GM23248 (cell line): ENCODE measurements at regions not wholly inside any gene's neighbourhood (a gene's known extent, or its start where the extent isn't known, plus 50 kb on each side); places are given as distances from the start of the nearest gene placed in this dataset.
"Not testable (repeated sequence)": the region's sequence is repeated elsewhere in the genome, so short reads cannot be mapped to it uniquely, and the experiment has no call there.

Experiments used
- DNase-seq: peaks from one replicate; pipeline ENCODE4 v3.0.0-alpha.2; 2015
- H2AFZ ChIP-seq: fragments of 200-600 bp; sonication (generic); 2 replicates; pipeline ENCODE4 v1.6.1; 2016; ENCODE audit warnings: antibody characterized with exemption
- H3F3A ChIP-seq: fragments of 200-600 bp; sonication (generic); 2 replicates; pipeline ENCODE4 v1.6.1; 2016; ENCODE audit warnings: mild to moderate bottlenecking, antibody characterized with exemption, mixed run types; ENCODE audit not compliant: insufficient read depth
- H3K27ac ChIP-seq: fragments of 200-600 bp; sonication (generic); 2 replicates; pipeline ENCODE4 v1.5.1; 2016; ENCODE audit warnings: mild to moderate bottlenecking
- H3K27me3 ChIP-seq: fragments of 200-600 bp; sonication (generic); replicated peaks from 2 replicates; pipeline ENCODE4 v1.6.1; 2016; ENCODE audit warnings: mild to moderate bottlenecking; ENCODE audit not compliant: insufficient read depth
- H3K36me3 ChIP-seq: fragments of 200-600 bp; sonication (generic); 2 replicates; pipeline ENCODE4 v1.6.1; 2016; ENCODE audit warnings: low read depth, mild to moderate bottlenecking
- H3K4me1 ChIP-seq: fragments of 200-600 bp; sonication (generic); 2 replicates; pipeline ENCODE4 v1.6.1; 2016; ENCODE audit warnings: mild to moderate bottlenecking; ENCODE audit not compliant: insufficient read depth
- H3K4me2 ChIP-seq: fragments of 200-600 bp; sonication (generic); one replicate; pipeline ENCODE4 v1.6.1; 2016; ENCODE audit warnings: mild to moderate bottlenecking; ENCODE audit not compliant: unreplicated experiment
- H3K4me3 ChIP-seq: fragments of 200-600 bp; sonication (generic); 2 replicates; pipeline ENCODE4 v1.5.1; 2016; ENCODE audit warnings: mild to moderate bottlenecking
- H3K79me2 ChIP-seq: fragments of 200-600 bp; sonication (generic); 2 replicates; pipeline ENCODE4 v1.6.1; 2016; ENCODE audit warnings: mild to moderate bottlenecking; ENCODE audit not compliant: insufficient read depth
- H3K9ac ChIP-seq: fragments of 200-600 bp; sonication (generic); 2 replicates; pipeline ENCODE4 v1.6.1; 2016; ENCODE audit warnings: mild to moderate bottlenecking
- H3K9me2 ChIP-seq: fragments of 200-600 bp; sonication (generic); 2 replicates; pipeline ENCODE4 v1.6.1; 2016; ENCODE audit warnings: mixed run types, mild to moderate bottlenecking, moderate library complexity; ENCODE audit not compliant: insufficient read depth
- H3K9me3 ChIP-seq: fragments of 200-600 bp; sonication (generic); one replicate; pipeline ENCODE4 v1.6.1; 2017; ENCODE audit warnings: low read depth
- H4K20me1 ChIP-seq: fragments of 200-600 bp; sonication (generic); 2 replicates; pipeline ENCODE4 v1.6.0; 2016; ENCODE audit not compliant: insufficient read depth
- EZH2 ChIP-seq: fragments of 200-600 bp; sonication (generic); IDR thresholded peaks from 2 replicates; pipeline ENCODE4 v1.6.1; 2018; ENCODE audit warnings: antibody characterized with exemption, mild to moderate bottlenecking; ENCODE audit not compliant: insufficient read depth, poor library complexity, severe bottlenecking
- EZH2phosphoT487 ChIP-seq: fragments of 200-600 bp; sonication (generic); IDR thresholded peaks from 2 replicates; pipeline ENCODE4 v1.6.1; 2018; ENCODE audit warnings: antibody characterized with exemption, moderate library complexity, mild to moderate bottlenecking, low read depth; ENCODE audit not compliant: insufficient read depth
- WGBS, 2 experiments: methylation state at CpG; one replicate each; pipeline ENCODE4 v1.1.6; 2015 to 2017; ENCODE audit warnings: low lambda C conversion rate in 2 of 2, low coverage in 1 of 2; ENCODE audit errors: missing lambda C conversion rate in 2 of 2; 5-methylcytosine and 5-hydroxymethylcytosine counted together
- in situ Hi-C: fragments of 300-500 bp; cut with MboI; formaldehyde crosslinking; loops from 2 replicates; pipeline ENCODE4 v1.15.0; 2020

DNA sequence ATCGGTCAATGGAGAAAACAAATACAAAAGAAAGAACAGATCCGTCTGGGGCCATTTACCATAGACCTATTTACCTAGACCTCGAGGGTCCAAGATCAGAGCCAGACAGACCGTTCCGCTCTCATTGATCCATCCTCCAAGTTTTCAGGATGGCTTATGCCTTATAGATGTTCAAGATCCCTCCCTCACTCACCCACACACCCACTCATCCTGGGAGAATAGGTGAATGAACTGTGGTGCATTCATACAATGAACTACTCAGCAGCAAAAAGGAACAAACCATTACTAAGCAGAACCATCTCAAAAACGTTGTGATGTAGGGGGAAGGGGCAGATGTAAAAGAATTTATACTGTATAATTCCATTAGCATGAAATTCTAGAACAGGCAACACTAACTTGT, 125.1 kb upstream of the RREB1 start:
- in situ Hi-C loops, result no loop called here
- no peak overlapping the region for H3K9ac ChIP-seq
- TF ChIP-seq EZH2phosphoT487 (no peak), EZH2 (no peak)
- H3K4me3 ChIP-seq, result no peak overlapping the region
- H2AFZ ChIP-seq, result no peak overlapping the region
- H3K27ac ChIP-seq, result no peak overlapping the region
- no peaks in the 10 kb centered on the region for H3K79me2 ChIP-seq
- no peaks in the 10 kb centered on the region for H3F3A ChIP-seq
- no peaks in the 10 kb centered on the region for H3K9me2 ChIP-seq
- 64 to 67% methylated on average over 6 of the region's 6 CpGs for WGBS, 2 experiments
- no peak overlapping the region for H3K4me2 ChIP-seq
- H3K27me3 ChIP-seq, result no peaks in the 10 kb centered on the region
- H3K36me3 ChIP-seq, result no peaks in the 10 kb centered on the region
- no peak for DNase-seq
- H3K9me3 ChIP-seq, result no peaks in the 10 kb centered on the region
- no peaks in the 10 kb centered on the region for H3K4me1 ChIP-seq
- H4K20me1 ChIP-seq, result no peaks in the 10 kb centered on the region

DNA sequence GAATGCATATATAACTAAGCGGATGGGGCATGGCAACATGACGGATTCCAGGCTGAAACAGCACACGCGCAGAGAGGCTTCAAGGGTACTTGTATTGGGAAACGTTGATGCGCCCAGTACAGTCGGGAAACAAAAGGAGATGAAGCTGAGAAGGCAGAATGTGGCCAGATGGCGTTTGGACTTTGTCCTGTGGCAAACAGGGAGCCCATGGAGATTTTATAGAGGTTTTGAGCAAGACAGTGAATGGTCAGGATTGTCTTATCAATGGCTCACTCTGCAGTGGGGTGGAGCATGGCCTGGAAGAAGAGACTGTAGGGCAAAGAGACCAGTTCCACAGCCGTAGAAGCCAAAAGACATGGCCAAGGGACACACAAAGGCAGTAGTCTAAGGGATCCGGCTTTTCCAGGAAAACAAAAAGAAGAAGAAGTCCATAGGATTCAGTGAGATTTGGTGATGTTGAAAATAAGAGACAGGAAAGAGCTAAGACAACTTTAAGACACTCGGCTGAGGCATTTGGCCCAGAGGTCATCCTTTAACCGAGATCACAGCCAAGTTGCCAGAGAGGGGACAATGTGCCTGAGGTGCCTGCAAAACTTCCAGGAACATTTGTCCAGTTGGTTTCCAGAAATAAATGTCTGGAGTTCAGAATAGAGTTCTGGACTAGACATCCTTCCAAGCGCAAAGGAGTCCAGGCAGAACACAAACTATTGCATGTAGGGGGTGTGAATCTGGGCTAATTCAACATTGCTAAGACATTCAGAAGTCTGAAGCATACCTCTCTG, 123.0 kb upstream of the RREB1 start:
- H3K4me1 ChIP-seq, result no peaks in the 10 kb centered on the region

DNA sequence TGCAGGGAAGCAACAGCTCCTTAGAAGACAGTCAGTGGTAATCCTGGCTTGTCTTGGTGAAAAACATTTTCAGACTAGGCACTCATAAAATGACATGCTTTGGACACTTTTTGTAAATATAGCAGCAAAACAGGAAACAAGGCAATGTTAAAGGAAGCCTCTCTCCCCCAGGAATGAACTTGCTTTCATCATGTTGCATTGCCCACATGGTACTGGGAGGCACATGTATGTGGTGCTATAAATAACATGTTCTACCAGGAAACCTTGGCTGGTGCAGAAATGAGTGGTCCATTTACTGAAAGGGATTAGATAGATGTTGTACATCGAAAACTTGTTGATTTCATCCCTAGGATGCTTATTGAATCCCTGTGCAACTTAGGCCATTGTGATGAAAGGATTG, 121.4 kb upstream of the RREB1 start:
- H3K27ac ChIP-seq, result no peak overlapping the region
- in situ Hi-C loops, result no loop called here
- H3K9me3 ChIP-seq, result no peaks in the 10 kb centered on the region
- H3K9me2 ChIP-seq, result no peaks in the 10 kb centered on the region
- H3K4me3 ChIP-seq, result no peak overlapping the region
- no peaks in the 10 kb centered on the region for H3K79me2 ChIP-seq
- H2AFZ ChIP-seq, result no peak overlapping the region
- TF ChIP-seq EZH2 (no peak), EZH2phosphoT487 (no peak)
- WGBS, 2 experiments, result 46 to 54% methylated on average over 1 of the region's 1 CpG
- no peaks in the 10 kb centered on the region for H3K4me1 ChIP-seq
- no peaks in the 10 kb centered on the region for H3F3A ChIP-seq
- H4K20me1 ChIP-seq, result no peaks in the 10 kb centered on the region
- no peaks in the 10 kb centered on the region for H3K27me3 ChIP-seq
- no peak overlapping the region for H3K9ac ChIP-seq
- no peaks in the 10 kb centered on the region for H3K36me3 ChIP-seq
- DNase-seq, result no peak
- H3K4me2 ChIP-seq, result no peak overlapping the region

More for the DNA sequence above, 123.0 kb upstream of the RREB1 start:
- Histone ChIP-seq H3K79me2 (no peaks in the 10 kb centered on the region), H3K36me3 (no peaks in the 10 kb centered on the region), H3K27me3 (no peaks in the 10 kb centered on the region), H4K20me1 (no peaks in the 10 kb centered on the region), H3K27ac (no peak overlapping the region), H3K9ac (no peak overlapping the region), H3K9me2 (no peaks in the 10 kb centered on the region), H3K9me3 (no peaks in the 10 kb centered on the region), H3F3A (no peaks in the 10 kb centered on the region), H3K4me3 (no peak overlapping the region), H3K4me2 (no peak overlapping the region), H2AFZ (no peak overlapping the region)
- in situ Hi-C loops, result no loop called here
- WGBS, 2 experiments, result 81 to 85% methylated on average over 13 of the region's 13 CpGs
- TF ChIP-seq EZH2phosphoT487, result no peak
- TF ChIP-seq EZH2, result no peak
- no peak for DNase-seq

DNA sequence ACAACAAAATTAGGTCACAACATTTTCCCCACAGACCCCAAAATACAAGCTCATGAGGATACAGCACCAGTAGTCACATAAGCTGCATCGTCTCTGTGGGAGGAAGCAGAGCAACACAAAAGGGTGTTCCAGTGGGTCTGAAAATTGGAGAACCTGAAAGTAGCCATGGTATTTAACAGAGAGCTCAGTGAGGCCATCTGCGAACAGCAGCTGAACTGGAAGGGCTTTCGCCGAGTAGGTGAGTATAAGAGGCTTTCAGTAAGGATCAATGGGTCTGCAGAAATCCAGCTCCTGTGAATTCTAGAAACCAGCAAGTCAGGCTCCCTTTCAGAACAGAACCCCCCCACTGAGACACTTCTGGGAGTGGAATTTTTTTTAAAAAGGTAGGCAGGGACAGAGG, 120.0 kb upstream of the RREB1 start:
- WGBS, 2 experiments, result 86 to 95% methylated on average over 4 of the region's 4 CpGs
- Histone ChIP-seq H3F3A (no peaks in the 10 kb centered on the region), H3K36me3 (no peaks in the 10 kb centered on the region), H4K20me1 (no peaks in the 10 kb centered on the region), H3K27me3 (no peaks in the 10 kb centered on the region), H3K79me2 (no peaks in the 10 kb centered on the region), H3K9me3 (no peaks in the 10 kb centered on the region), H3K27ac (no peak overlapping the region), H3K9ac (no peak overlapping the region), H3K4me1 (no peaks in the 10 kb centered on the region), H3K9me2 (no peaks in the 10 kb centered on the region), H3K4me3 (no peak overlapping the region), H2AFZ (no peak overlapping the region), H3K4me2 (no peak overlapping the region)
- in situ Hi-C loops, result no loop called here
- DNase-seq, result no peak
- TF ChIP-seq EZH2phosphoT487 (no peak), EZH2 (no peak)

DNA sequence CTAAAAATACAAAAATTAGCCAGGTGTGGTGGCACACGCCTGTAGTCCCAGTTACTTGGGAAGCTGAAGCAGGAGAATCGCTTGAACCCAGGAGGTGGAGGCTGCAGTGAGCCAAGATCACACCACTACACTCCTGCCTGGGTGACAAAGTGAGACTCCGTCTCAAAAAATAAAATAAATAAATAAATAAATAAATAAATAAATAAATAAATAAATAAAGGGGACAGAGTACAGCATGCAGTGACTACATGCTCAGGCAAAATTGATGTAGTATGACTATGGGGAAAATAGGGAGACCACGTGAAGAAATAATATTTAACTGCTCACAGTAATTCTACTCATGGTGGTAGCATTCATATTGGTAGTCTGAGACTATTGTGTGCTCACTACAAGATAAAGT, 117.7 kb upstream of the RREB1 start:
- H3K9me2 ChIP-seq, H4K20me1 ChIP-seq, H3K27ac ChIP-seq, H3K4me2 ChIP-seq, H2AFZ ChIP-seq, H3F3A ChIP-seq, H3K36me3 ChIP-seq, H3K9ac ChIP-seq, H3K9me3 ChIP-seq, H3K79me2 ChIP-seq, H3K4me1 ChIP-seq, H3K27me3 ChIP-seq, DNase-seq, H3K4me3 ChIP-seq, in situ Hi-C loops: not testable (repeated sequence)
- WGBS, 2 experiments, result 85 to 87% methylated on average over 4 of the region's 4 CpGs
